ENCODE measurements at regions not wholly inside any gene's neighbourhood (a gene's known extent, or its start where the extent isn't known, plus 50 kb on each side); places are given as distances from the start of the nearest gene placed in this dataset.
"Not testable (repeated sequence)": the region's sequence is repeated elsewhere in the genome, so short reads cannot be mapped to it uniquely, and the experiment has no call there.

DNA sequence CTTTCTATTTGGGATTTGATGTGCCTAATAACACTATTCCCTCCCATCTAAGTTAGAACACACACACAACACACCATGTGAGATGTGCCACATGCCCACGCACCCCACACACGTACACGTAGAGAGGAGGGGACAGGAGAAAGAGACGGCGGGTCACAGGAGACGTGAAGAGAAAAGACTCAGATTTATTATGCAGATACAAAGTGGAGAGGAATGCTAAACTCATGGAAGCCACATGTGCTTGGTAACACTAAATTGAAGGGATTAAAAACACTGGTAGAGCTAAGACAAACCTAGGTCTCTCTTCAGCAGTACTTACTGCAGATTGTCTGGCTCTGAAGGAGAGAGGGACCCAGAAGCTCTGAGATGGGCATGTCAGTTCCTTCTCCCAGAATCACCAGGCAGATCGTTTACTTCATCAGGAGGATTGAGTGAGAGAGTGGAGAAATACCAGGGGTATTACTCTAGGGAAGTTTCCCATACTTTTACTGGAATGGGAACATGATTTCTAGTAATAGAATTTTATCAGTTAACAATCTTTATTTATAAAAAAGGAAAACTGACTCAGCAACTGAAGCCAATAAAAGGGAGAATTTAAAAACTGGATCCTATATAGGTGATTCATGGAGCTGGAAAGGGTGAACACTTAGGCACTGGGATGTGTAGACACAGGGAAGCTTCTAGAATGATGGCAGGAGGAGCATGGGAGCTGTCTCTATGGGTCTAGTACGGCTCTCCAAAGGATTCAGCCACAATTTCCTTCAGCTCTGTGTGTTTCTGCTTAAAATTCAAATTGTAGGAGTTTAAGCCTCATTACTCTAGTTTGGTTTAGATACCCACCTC, 139.4 kb downstream of the MACIR start:
- Histone ChIP-seq H3K36me3 (no peaks in the 10 kb centered on the region), H3K4me3 (no peak overlapping the region), H3K9me3 (replicated peaks) (no peaks in the 10 kb centered on the region), H3K4me1 (no peaks in the 10 kb centered on the region; the same call in 1 of the 2 replicates), H3K27ac (no peak overlapping the region), H3K27me3 (no peaks in the 10 kb centered on the region)
- no peak for DNase-seq

DNA sequence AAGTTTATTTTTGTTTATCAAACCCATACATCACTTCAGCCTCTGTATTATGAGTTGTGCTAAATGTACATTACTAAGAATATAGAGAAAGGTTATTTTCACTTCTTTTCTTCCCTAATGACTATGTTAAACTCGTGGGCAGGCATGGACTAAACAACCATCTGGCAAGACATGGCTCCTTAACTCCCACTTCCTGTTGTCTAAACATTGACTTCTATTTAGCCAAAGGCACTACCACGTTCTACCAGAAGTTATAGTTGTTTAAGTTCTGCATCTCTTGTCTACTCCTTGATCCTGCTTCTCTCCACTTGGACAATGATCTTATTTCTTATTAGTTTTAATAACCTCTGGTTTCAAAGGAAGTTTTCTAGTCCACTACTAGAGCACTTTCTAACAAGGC, 136.1 kb downstream of the MACIR start:
- no peak overlapping the region for H3K4me3 ChIP-seq
- DNase-seq, result no peak
- peaks cover 13% of the 10 kb centered on the region for H3K4me1 ChIP-seq
- H3K36me3 ChIP-seq, result no peaks in the 10 kb centered on the region
- no peak overlapping the region for H3K27ac ChIP-seq
- no peaks in the 10 kb centered on the region for H3K27me3 ChIP-seq
- H3K9me3 ChIP-seq (replicated peaks), result 0 out of 2 replicates have a peak, but pooled peaks cover 3% of the 10 kb centered on the region

DNA sequence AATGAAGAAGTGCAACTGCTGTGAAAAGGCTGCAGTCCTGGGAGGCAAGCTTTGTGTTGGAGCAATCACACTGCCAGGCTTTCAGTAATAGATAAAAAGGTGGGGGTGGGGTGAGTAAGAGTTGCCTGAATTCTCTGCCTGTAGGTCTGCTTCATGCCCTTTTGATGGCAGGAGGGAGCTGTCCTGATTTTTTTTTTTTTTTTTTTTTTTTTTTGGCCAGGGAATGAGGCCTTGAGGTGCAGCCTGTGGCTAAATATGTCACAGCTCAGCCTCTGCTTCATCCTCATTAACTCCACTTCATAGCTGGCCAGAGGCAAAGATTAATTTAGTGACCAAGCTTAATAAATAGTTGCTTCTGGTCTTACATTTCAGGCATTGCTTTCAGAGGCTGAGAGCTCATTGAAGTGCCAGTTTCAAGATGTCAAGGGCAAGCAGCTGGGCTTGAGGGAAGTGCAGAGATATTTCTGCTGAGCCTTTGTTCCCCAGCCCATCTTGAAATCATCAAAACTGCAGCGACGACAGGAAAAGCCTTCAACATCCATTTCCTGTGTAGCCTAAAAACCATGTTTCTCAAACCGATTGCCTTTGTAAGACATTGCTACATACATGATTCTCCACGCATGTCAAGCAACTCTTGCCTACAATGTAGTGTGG, 134.7 kb downstream of the MACIR start:
- Histone ChIP-seq H3K36me3 (no peaks in the 10 kb centered on the region), H3K27ac (no peak overlapping the region), H3K4me3 (no peak overlapping the region), H3K27me3 (no peaks in the 10 kb centered on the region), H3K4me1 (peaks cover 13% of the 10 kb centered on the region), H3K9me3 (replicated peaks) (0 out of 2 replicates have a peak, but pooled peaks cover 3% of the 10 kb centered on the region)
- peak in 1 of 2 experiments; percentile 48 for DNase-seq

DNA sequence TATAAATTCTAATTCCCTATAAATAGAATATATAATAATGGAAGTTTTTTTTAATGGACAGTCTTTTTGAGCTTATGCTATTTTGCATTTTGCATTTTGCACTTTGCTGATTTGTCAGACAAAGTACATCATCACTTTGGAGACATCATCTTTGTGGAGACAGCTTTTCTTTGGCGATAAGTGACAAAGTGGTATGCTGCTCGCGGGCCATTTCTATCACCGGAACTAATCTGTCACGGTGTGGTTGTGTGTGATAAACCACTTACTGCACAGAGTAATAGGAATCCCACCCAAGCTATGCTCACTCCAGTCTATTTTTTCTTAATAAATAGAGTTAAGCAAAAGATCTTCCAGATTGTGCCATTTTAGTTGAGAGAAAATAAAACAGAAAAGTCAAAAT, 133.1 kb downstream of the MACIR start:
- DNase-seq, result peak in 1 of 2 experiments; percentile 37
- no peaks in the 10 kb centered on the region for H3K36me3 ChIP-seq
- H3K27ac ChIP-seq, result peak overlapping the region; percentile 49
- no peaks in the 10 kb centered on the region for H3K27me3 ChIP-seq
- peaks cover 13% of the 10 kb centered on the region for H3K4me1 ChIP-seq
- 0 out of 2 replicates have a peak, but pooled peaks cover 3% of the 10 kb centered on the region for H3K9me3 ChIP-seq (replicated peaks)
- no peak overlapping the region for H3K4me3 ChIP-seq

DNA sequence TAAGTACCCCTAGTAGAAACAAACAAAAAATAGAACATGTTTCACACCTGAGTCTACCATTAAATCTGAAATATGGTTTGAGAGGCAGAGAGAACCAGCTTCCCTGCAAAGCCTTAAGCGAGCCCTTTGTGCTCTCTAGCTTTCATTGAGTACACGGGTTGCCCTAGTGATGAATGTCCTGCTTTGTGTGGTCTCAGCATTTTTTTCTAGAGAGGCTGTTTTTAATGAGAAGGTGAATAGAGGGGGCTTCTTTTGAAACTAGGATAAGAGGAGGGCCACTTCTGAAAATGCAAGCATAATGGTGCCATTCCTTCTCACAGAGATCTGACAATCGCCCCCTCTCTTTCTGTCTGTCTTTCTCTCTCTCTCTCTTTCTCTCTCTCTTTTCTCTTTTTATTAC, 131.3 kb downstream of the MACIR start:
- Histone ChIP-seq H3K4me3 (no peak overlapping the region), H3K36me3 (no peaks in the 10 kb centered on the region), H3K4me1 (peaks cover 13% of the 10 kb centered on the region), H3K9me3 (replicated peaks) (0 out of 2 replicates have a peak, but pooled peaks cover 3% of the 10 kb centered on the region), H3K27ac (no peak overlapping the region), H3K27me3 (no peaks in the 10 kb centered on the region)
- no peak for DNase-seq

DNA sequence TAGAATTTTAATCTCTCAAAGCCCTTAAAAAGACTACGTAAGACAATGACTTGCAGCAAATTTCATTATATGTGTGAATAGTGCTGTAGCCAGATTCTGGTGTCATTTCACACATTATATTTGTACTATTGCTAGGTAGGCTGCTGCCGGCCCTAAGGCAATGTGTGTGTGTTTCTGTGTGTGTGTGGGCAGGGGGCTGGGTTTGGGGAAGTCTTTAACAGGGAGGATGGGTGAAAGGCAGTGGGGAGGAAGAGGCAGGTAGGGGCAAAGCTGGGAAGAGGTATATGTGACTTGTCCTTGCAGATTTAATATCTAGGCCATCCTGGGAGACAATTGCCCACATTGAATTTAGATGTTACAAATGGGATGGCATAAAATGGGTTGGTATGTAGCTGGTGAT, 130.8 kb downstream of the MACIR start:
- no peak overlapping the region for H3K27ac ChIP-seq
- no peaks in the 10 kb centered on the region for H3K36me3 ChIP-seq
- no peak for DNase-seq
- H3K4me1 ChIP-seq, result peaks cover 13% of the 10 kb centered on the region
- H3K4me3 ChIP-seq, result no peak overlapping the region
- H3K9me3 ChIP-seq (replicated peaks), result 0 out of 2 replicates have a peak, but pooled peaks cover 3% of the 10 kb centered on the region
- no peaks in the 10 kb centered on the region for H3K27me3 ChIP-seq

DNA sequence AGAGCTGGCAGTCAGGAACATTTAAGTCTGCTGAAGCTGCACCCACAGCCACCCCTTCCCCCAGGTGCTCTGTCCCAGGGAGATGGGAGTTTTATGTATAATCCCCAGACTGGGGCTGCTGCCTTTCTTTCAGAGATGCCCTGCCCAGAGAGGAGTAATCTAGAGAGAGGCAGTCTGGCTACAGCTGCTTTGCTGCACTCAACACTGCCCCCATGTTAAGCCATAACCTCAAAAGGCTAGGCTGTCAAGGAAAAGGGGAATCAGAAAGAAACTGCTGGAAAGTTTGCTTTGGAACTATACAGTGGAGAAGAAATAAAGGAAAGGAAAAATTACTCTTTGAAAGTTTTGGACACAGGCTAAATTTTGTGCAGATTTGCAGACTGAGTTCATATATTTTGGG, 127.2 kb downstream of the MACIR start:
- Histone ChIP-seq H3K27ac (no peak overlapping the region), H3K27me3 (no peaks in the 10 kb centered on the region), H3K4me3 (no peak overlapping the region), H3K36me3 (no peaks in the 10 kb centered on the region), H3K4me1 (no peaks in the 10 kb centered on the region), H3K9me3 (replicated peaks) (no peaks in the 10 kb centered on the region)
- no peak for DNase-seq

DNA sequence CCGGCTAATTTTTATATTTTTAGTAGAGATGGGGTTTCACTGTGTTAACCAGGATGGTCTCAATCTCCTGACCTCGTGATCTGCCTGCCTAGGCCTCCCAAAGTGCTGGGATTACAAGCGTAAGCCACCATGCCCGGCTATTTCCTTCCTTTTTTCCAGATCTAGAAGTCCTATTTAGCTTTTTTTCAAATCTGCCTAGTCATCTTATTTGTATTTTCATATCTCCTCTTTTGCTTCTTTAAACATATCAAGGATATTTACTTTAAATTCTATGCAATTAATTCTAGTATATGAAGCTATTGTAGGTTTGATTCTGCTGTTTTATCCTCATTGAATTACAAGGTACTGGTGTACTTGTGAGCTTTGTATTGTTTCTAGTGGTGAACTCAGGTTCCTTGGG, 119.1 kb downstream of the MACIR start:
- not testable (repeated sequence) for DNase-seq; H3K36me3 ChIP-seq; H3K27ac ChIP-seq; H3K9me3 ChIP-seq (replicated peaks); H3K27me3 ChIP-seq; H3K4me1 ChIP-seq; H3K4me3 ChIP-seq

DNA sequence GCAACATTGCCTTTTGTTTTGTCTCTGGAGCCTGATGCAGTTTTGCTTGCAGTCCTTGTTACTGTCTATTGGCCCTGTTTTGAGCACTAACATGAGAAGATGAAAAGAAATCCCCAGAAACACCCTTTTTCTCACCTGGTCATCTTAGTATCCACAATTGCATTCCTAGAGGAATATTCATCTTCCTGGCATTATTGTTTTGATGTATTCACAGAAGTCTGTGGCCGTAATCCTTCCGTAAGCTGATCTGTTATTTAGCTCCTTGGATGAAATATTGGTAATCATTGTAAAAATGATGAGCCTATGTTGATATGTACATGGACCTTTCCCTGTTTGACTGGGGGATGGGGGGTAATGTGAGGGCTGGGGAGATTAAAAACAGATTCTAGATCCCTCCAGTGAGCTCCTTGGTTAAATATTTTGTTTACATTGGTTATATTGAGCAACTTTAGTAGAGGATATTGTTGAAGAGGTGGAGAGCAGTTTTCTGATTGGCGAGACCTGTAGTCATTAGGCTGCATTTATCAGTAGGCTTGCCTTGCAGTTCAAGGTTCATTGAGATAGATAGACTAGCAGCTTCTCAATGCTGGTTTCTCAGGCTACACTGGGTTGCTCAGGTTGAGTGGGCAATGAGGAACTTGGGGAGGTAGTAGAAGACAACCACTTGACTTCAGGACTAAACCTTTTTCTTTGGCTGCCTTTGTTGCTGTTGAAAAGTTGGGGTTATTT, 117.5 kb downstream of the MACIR start:
- no peak overlapping the region for H3K4me3 ChIP-seq
- no peak for DNase-seq
- no peak overlapping the region for H3K27ac ChIP-seq
- H3K27me3 ChIP-seq, result no peaks in the 10 kb centered on the region
- H3K4me1 ChIP-seq, result peaks cover 14% of the 10 kb centered on the region
- 0 out of 2 replicates have a peak, but pooled peaks cover 3% of the 10 kb centered on the region for H3K9me3 ChIP-seq (replicated peaks)
- H3K36me3 ChIP-seq, result no peaks in the 10 kb centered on the region

DNA sequence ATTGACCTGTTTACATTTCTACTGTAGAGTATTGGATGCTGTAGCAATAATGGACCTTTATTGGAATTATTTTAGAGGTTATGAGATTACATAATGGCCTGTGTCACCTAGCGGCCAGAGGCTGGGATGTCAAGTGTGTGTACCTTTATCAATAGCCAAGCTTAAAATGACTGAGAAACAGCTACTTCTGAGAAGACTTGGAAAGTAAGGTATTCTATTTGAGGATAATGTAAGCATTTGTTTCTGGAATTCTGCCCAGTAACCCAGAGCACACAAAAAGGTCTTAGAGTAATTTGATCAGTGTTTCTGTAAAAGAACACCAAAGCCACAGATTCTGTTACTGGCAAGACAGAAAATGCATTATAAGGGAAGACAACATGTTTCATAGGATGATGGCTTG, 116.8 kb downstream of the MACIR start:
- H3K36me3 ChIP-seq, result no peaks in the 10 kb centered on the region
- no peaks in the 10 kb centered on the region for H3K27me3 ChIP-seq
- H3K9me3 ChIP-seq (replicated peaks), result 0 out of 2 replicates have a peak, but pooled peaks cover 3% of the 10 kb centered on the region
- no peak overlapping the region for H3K4me3 ChIP-seq
- H3K27ac ChIP-seq, result no peak overlapping the region
- peak in 1 of 2 experiments; percentile 68 for DNase-seq
- H3K4me1 ChIP-seq, result peaks cover 16% of the 10 kb centered on the region

DNA sequence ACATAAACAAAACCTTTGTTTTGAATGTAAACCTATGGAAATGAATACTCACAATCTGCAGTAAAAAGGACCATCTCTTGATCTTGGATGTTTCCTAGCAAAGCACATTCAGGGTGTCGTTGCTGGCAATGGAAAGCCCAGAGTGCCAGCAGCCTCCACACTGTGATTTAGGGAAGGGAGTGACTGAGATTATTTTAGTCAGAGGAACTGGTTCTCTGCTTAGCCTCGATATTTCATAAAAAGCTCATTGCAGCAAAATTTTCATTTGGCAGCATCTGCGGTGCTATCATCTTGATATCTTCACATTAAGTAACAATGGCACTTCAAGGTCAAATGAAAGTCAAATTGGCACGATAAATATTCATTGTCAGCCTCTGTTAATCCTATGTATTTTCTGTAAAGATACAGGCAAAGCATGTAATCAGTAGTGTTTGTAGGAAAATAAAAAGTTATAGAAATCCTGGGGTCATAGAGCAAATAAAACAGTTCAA, 116.0 kb downstream of the MACIR start:
- H3K4me3 ChIP-seq, result no peak overlapping the region
- H3K4me1 ChIP-seq, result peaks cover 16% of the 10 kb centered on the region
- H3K27ac ChIP-seq, result no peak overlapping the region
- no peaks in the 10 kb centered on the region for H3K27me3 ChIP-seq
- H3K36me3 ChIP-seq, result no peaks in the 10 kb centered on the region
- 0 out of 2 replicates have a peak, but pooled peaks cover 3% of the 10 kb centered on the region for H3K9me3 ChIP-seq (replicated peaks)
- DNase-seq, result no peak

DNA sequence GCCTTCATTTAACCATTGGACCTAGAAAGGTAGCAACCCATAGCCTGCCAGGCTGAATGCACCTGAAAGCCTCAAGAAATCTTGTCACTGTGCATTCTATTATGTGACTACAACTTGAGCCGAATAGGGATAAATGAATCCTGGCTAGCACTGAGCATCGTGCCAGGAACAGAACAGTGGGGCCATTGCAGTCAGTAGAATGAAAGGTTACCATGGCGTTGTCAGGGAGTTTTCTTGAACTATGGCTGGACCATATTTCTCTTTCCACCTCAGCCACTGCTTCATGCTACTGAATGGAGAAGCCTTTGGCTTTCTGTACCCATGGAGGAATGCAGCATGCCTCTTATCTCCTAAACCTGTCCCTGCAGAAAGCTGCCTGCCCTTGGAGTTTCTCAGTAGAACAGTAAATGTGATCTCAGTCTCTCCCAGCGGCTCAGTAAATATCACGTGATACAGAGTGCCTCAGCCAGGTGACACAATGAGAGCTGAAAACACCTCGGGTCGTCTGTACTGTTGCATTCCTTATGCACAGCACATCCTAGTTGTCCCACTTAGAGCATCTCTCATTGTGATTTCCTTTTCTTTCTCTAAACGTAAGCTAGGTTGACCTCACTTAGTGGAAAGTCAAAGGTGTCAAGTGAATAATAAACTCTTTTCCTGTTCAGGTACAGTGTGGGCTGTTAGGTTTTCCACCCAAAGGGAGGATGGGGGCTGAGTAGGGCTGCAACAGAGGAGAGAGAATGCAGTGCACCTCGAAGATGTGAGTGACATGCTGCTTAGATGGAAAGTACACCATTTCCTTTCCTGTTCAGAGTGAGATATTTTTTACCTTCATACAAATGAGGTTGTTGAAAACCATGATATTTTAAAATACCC, 115.3 kb downstream of the MACIR start:
- Histone ChIP-seq H3K4me1 (peaks cover 16% of the 10 kb centered on the region), H3K9me3 (replicated peaks) (0 out of 2 replicates have a peak, but pooled peaks cover 3% of the 10 kb centered on the region), H3K4me3 (no peak overlapping the region), H3K27ac (no peak overlapping the region), H3K36me3 (no peaks in the 10 kb centered on the region), H3K27me3 (no peaks in the 10 kb centered on the region)
- DNase-seq, result no peak

DNA sequence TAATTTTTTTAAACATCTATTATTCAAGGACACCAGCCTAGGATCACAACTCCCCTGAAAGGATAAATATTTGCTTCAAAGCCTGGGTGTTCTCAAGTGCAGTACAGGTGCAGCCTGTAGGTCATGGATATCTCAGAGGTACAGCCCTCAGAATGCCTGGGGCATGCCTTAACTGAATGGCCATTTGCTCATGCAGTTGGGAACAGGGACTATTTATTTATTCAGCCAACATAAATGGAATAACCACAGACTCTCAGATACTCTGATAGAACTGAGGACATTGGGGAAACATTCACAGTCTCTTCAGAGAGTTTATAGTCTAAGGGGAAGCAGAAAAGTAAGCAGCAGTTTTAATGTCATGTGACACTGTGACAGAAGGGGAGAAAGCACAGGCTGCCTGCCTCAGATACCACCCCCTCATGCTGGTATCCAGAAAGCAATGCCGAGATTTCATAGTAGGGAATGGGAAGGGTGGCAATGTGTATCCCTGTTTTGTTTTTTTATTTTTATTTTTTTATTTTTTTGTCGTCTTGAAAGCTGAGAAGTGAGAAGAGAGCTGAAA, 112.6 kb downstream of the MACIR start:
- H3K27me3 ChIP-seq, result no peaks in the 10 kb centered on the region
- H3K4me3 ChIP-seq, result no peak overlapping the region
- H3K27ac ChIP-seq, result no peak overlapping the region
- no peaks in the 10 kb centered on the region for H3K9me3 ChIP-seq (replicated peaks)
- DNase-seq, result peak; percentile 18 to 51
- peaks cover 16% of the 10 kb centered on the region for H3K4me1 ChIP-seq
- no peaks in the 10 kb centered on the region for H3K36me3 ChIP-seq
